Fibroblast of mammary gland (primary cell): ENCODE measurements at regions not wholly inside any gene's neighbourhood (a gene's known extent, or its start where the extent isn't known, plus 50 kb on each side); places are given as distances from the start of the nearest gene placed in this dataset.

ENCODE experiments used
- DNase-seq: peaks from one replicate; pipeline ENCODE4 v3.0.0-alpha.2; 2010; ENCODE audit warnings: low read depth
- H3K4me3 ChIP-seq: 2 replicates; pipeline ENCODE4 v1.5.1; 2011; ENCODE audit warnings: low read depth, mild to moderate bottlenecking, low read length, moderate library complexity; ENCODE audit not compliant: control insufficient read depth
- CTCF ChIP-seq: conservative IDR thresholded peaks from 2 replicates; pipeline ENCODE4 v1.5.1; 2011; ENCODE audit warnings: low read depth, low read length, inconsistent platforms; ENCODE audit not compliant: control insufficient read depth, insufficient read depth

DNA sequence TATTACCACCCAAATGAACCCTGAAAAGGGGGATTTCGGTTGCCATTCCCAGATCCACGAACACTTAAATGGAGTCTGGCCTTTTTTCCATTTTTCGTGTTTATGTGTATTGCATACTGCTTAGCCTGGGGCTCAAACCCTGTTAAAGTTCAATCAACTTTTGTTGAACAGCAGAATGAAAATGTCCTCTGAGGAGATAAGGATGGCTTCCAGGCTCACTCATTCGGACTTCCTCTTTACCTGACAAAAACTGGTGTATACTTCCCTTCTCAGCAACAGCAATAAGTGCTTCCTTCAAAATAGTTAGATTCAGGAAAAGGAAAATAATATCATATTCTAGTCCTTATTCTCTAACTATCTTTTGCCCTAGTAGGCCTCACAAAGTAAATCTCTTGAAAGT lies 61.1 kb upstream of the ARID5B start:
- TF ChIP-seq CTCF: no peak
- no peak for DNase-seq
- no peak overlapping the region for H3K4me3 ChIP-seq

DNA sequence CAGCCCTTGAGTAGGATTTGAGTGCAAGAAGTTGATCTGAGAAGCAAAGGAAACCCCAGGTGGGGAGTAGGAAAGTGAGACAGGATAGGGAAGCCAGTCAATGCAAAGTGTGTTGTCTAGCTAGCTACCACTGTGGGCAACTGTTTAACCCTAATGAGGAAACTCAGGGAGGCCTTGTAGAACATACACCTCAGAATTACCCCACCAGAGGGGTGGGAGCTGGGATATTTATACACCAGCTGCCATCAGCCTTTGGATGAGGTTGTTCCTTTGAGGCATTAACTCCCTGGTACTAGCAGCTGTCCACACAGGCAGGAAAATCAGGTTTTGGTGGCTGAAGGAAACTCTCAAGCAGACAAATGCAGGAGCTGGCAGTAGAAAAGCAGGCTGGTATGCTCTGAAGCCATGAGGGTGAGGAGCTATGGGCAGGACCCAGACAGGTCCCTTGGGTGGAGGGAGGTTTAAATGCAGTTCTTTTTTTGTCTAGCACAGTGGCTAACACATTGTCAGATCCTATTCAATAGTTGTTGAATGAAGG lies 60.1 kb upstream of the ARID5B start:
- DNase-seq: no peak
- no peak for TF ChIP-seq CTCF
- H3K4me3 ChIP-seq: no peak overlapping the region

GRCh38 chr10:61842755-61843497 lies 58.6 kb upstream of the ARID5B start:
- H3K4me3 ChIP-seq: no peak overlapping the region
- DNase-seq: peak; percentile 76
- TF ChIP-seq CTCF: no peak

DNA sequence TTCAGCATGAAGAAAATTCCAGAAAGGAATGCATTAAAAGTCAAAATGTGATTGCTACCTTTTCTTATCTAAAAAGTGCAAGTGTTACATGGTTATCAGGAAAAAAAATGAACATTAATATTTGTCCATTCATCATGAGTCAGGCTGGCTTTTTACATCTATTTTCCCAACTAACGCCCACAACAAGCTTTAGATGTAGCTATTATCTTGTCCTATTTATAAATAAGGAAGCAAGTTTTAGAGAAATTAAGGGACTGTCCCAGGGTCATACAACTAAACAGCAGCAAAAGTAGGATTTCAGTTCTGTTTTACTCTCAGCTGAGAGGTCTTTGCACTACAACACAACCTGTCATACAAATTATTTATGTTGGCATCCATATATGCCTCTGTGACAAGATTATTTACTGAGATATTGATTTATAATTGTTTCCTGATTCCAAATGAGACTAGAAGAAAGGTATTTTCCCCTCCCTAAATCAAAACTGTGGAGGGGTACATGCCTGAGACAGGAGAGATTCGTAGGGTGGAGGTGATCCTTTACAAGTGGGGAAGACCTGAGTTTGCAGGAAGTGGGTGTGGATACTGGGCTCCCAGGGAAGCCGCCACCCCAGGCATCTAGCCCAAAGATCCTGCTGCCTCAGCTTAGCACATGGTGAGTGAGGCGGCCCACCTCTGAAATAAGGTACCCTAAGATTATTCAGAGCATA lies 57.2 kb upstream of the ARID5B start:
- no peak for DNase-seq
- H3K4me3 ChIP-seq: no peak overlapping the region
- TF ChIP-seq CTCF: no peak

GRCh38 chr10:61845196-61845949 lies 56.1 kb upstream of the ARID5B start:
- TF ChIP-seq CTCF: no peak
- H3K4me3 ChIP-seq: no peak overlapping the region
- DNase-seq: no peak

GRCh38 chr10:61845950-61846268 lies 55.6 kb upstream of the ARID5B start:
- no peak overlapping the region for H3K4me3 ChIP-seq
- no peak for TF ChIP-seq CTCF
- no peak for DNase-seq
